ENCODE measurements at regions not wholly inside any gene's neighbourhood (a gene's known extent, or its start where the extent isn't known, plus 50 kb on each side); places are given as distances from the start of the nearest gene placed in this dataset.

GRCh38 chr10:125392154-125392553 is 231.8 kb upstream of the CTBP2 start:
- no peak overlapping the region for H3K4me2 ChIP-seq (ENCODE audit: control insufficient read depth, extremely low read depth, insufficient read depth, low read depth, low read length)
- H3K36me3 ChIP-seq (ENCODE audit: control insufficient read depth in 2 of 2, extremely low read depth in 1 of 2, insufficient read depth in 2 of 2, low read length in 2 of 2), result no peaks in the 10 kb centered on the region
- FAIRE-seq (no peak), DNase-seq (ENCODE audit: low read depth, low spot score) (no peak)
- no peaks in the 10 kb centered on the region for H3K79me2 ChIP-seq (ENCODE audit: control insufficient read depth, insufficient read depth, low read length)
- no peak overlapping the region for H3K9ac ChIP-seq (ENCODE audit: control insufficient read depth, extremely low read depth, insufficient read depth, low read length)
- no peak for TF ChIP-seq EZH2 (IDR thresholded peaks at IDR 0.05; ENCODE audit: low read length)
- no peak for TF ChIP-seq CTCF (optimal IDR thresholded peaks at IDR 0.05 in 1 of 3, IDR thresholded peaks at IDR 0.05 in 1 of 3, conservative IDR thresholded peaks at IDR 0.05 in 1 of 3; ENCODE audit: extremely low read depth in 1 of 3, insufficient read depth in 2 of 3, low read length in 3 of 3)
- H3K9me1 ChIP-seq (ENCODE audit: control insufficient read depth, extremely low read depth, insufficient read depth, low read length), result no peaks in the 10 kb centered on the region
- no peaks in the 10 kb centered on the region for H3K9me3 ChIP-seq (ENCODE audit: control insufficient read depth, low read depth, low read length)
- no peak overlapping the region for H3K27ac ChIP-seq (ENCODE audit: control insufficient read depth, insufficient read depth, low read length)
- dilution Hi-C loops (cut with MboI; ENCODE audit: extremely low pct_ligation_motif_present, low sequenced_read_pairs), result no loop called here
- H2AFZ ChIP-seq (ENCODE audit: control insufficient read depth, low read length), result no peak overlapping the region
- peaks cover 3% of the 10 kb centered on the region for H3K27me3 ChIP-seq (ENCODE audit: control insufficient read depth, extremely low read depth, insufficient read depth, low read length)
- H3K4me3 ChIP-seq (ENCODE audit: control insufficient read depth in 2 of 3, extremely low read depth in 1 of 3, insufficient read depth in 2 of 3, low read depth in 1 of 3, low read length in 3 of 3), result no peak overlapping the region
- no peaks in the 10 kb centered on the region for H3K4me1 ChIP-seq (ENCODE audit: control insufficient read depth, extremely low read depth, insufficient read depth, low read length)
- H4K20me1 ChIP-seq (ENCODE audit: control insufficient read depth, extremely low read depth, insufficient read depth, low read length), result no peaks in the 10 kb centered on the region

GRCh38 chr10:125389648-125390047 is 229.3 kb upstream of the CTBP2 start:
- no peaks in the 10 kb centered on the region for H3K4me1 ChIP-seq (ENCODE audit: control insufficient read depth, extremely low read depth, insufficient read depth, low read length)
- H3K9me1 ChIP-seq (ENCODE audit: control insufficient read depth, extremely low read depth, insufficient read depth, low read length), result no peaks in the 10 kb centered on the region
- no peaks in the 10 kb centered on the region for H3K36me3 ChIP-seq (ENCODE audit: control insufficient read depth in 2 of 2, extremely low read depth in 1 of 2, insufficient read depth in 2 of 2, low read length in 2 of 2)
- H3K27me3 ChIP-seq (ENCODE audit: control insufficient read depth, extremely low read depth, insufficient read depth, low read length), result peaks cover 12% of the 10 kb centered on the region
- H3K4me3 ChIP-seq (ENCODE audit: control insufficient read depth in 2 of 3, extremely low read depth in 1 of 3, insufficient read depth in 2 of 3, low read depth in 1 of 3, low read length in 3 of 3), result no peak overlapping the region
- dilution Hi-C loops (cut with MboI; ENCODE audit: extremely low pct_ligation_motif_present, low sequenced_read_pairs), result no loop called here
- H3K4me2 ChIP-seq (ENCODE audit: control insufficient read depth, extremely low read depth, insufficient read depth, low read depth, low read length), result no peak overlapping the region
- H4K20me1 ChIP-seq (ENCODE audit: control insufficient read depth, extremely low read depth, insufficient read depth, low read length), result no peaks in the 10 kb centered on the region
- DNase-seq (ENCODE audit: low read depth, low spot score) (no peak), FAIRE-seq (no peak)
- H3K27ac ChIP-seq (ENCODE audit: control insufficient read depth, insufficient read depth, low read length), result no peak overlapping the region
- no peaks in the 10 kb centered on the region for H3K79me2 ChIP-seq (ENCODE audit: control insufficient read depth, insufficient read depth, low read length)
- TF ChIP-seq CTCF (optimal IDR thresholded peaks at IDR 0.05 in 1 of 3, IDR thresholded peaks at IDR 0.05 in 1 of 3, conservative IDR thresholded peaks at IDR 0.05 in 1 of 3; ENCODE audit: extremely low read depth in 1 of 3, insufficient read depth in 2 of 3, low read length in 3 of 3) (no peak), EZH2 (IDR thresholded peaks at IDR 0.05; ENCODE audit: low read length) (no peak)
- no peaks in the 10 kb centered on the region for H3K9me3 ChIP-seq (ENCODE audit: control insufficient read depth, low read depth, low read length)
- H2AFZ ChIP-seq (ENCODE audit: control insufficient read depth, low read length), result no peak overlapping the region
- H3K9ac ChIP-seq (ENCODE audit: control insufficient read depth, extremely low read depth, insufficient read depth, low read length), result no peak overlapping the region

All from keratinocyte (primary cell).